ENCODE measurements at regions not wholly inside any gene's neighbourhood (a gene's known extent, or its start where the extent isn't known, plus 50 kb on each side); places are given as distances from the start of the nearest gene placed in this dataset.

GRCh38 chr15:25054943-25055342 is 100.2 kb downstream of the SNRPN start:
- TF ChIP-seq POLR2A (IDR thresholded peaks at IDR 0.05), result no peak
- no peak for TF ChIP-seq CTCF (IDR thresholded peaks at IDR 0.05)

Measured in transverse colon (tissue), 3 donors.